ENCODE measurements at regions not wholly inside any gene's neighbourhood (a gene's known extent, or its start where the extent isn't known, plus 50 kb on each side); places are given as distances from the start of the nearest gene placed in this dataset.

- no peak for DNase-seq (ENCODE audit: low read depth in 2 of 2)
Observed at GRCh38 chrX:51798701-51799100, 55.5 kb downstream of the GSPT2 start.

- peak; percentile 33 to 35 for DNase-seq (ENCODE audit: low read depth in 2 of 2)
Observed at GRCh38 chrX:51802917-51803688, 59.9 kb downstream of the GSPT2 start.

GRCh38 chrX:51803833-51804232 lies 60.6 kb downstream of the GSPT2 start:
- no peak for DNase-seq (ENCODE audit: low read depth in 2 of 2)

GRCh38 chrX:51804741-51805140 lies 61.5 kb downstream of the GSPT2 start:
- no peak for DNase-seq (ENCODE audit: low read depth in 2 of 2)

GRCh38 chrX:51813886-51814460 lies 70.7 kb downstream of the GSPT2 start:
- no peak for DNase-seq (ENCODE audit: low read depth in 2 of 2)

- DNase-seq (ENCODE audit: low read depth in 2 of 2): no peak
Observed at GRCh38 chrX:51824061-51824460, 69.4 kb upstream of the MAGED1 start.

GRCh38 chrX:51825436-51825835 lies 68.0 kb upstream of the MAGED1 start:
- DNase-seq (ENCODE audit: low read depth in 2 of 2): no peak

GRCh38 chrX:51834076-51834475 lies 59.3 kb upstream of the MAGED1 start:
- DNase-seq (ENCODE audit: low read depth in 2 of 2): no peak

GRCh38 chrX:51836823-51837222 lies 56.6 kb upstream of the MAGED1 start:
- no peak for DNase-seq (ENCODE audit: low read depth in 2 of 2)

- no peak for DNase-seq (ENCODE audit: low read depth in 2 of 2)
Observed at GRCh38 chrX:51837451-51837850, 56.0 kb upstream of the MAGED1 start.

GRCh38 chrX:51837921-51838320 lies 55.5 kb upstream of the MAGED1 start:
- DNase-seq (ENCODE audit: low read depth in 2 of 2): no peak
